ENCODE measurements at regions not wholly inside any gene's neighbourhood (a gene's known extent, or its start where the extent isn't known, plus 50 kb on each side); places are given as distances from the start of the nearest gene placed in this dataset.

- TF ChIP-seq, protein P1, sequence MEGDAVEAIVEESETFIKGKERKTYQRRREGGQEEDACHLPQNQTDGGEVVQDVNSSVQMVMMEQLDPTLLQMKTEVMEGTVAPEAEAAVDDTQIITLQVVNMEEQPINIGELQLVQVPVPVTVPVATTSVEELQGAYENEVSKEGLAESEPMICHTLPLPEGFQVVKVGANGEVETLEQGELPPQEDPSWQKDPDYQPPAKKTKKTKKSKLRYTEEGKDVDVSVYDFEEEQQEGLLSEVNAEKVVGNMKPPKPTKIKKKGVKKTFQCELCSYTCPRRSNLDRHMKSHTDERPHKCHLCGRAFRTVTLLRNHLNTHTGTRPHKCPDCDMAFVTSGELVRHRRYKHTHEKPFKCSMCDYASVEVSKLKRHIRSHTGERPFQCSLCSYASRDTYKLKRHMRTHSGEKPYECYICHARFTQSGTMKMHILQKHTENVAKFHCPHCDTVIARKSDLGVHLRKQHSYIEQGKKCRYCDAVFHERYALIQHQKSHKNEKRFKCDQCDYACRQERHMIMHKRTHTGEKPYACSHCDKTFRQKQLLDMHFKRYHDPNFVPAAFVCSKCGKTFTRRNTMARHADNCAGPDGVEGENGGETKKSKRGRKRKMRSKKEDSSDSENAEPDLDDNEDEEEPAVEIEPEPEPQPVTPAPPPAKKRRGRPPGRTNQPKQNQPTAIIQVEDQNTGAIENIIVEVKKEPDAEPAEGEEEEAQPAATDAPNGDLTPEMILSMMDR (IDR thresholded peaks at IDR 0.05) = no peak
- no peak for TF ChIP-seq POLR2A (IDR thresholded peaks at IDR 0.05)
Observed at GRCh38 chr4:180622254-180622653, 1620.9 kb upstream of the TENM3 start.
